IMR-90 (cell line): ENCODE measurements at regions not wholly inside any gene's neighbourhood (a gene's known extent, or its start where the extent isn't known, plus 50 kb on each side); places are given as distances from the start of the nearest gene placed in this dataset.
"Not testable (repeated sequence)": the region's sequence is repeated elsewhere in the genome, so short reads cannot be mapped to it uniquely, and the experiment has no call there.

ENCODE experiments used
- BHLHE40 ChIP-seq: fragments of 150-350 bp; IDR thresholded peaks from 2 replicates; pipeline ENCODE4 v1.6.1; 2016; ENCODE audit warnings: mild to moderate bottlenecking, low read depth, low read length
- MAZ ChIP-seq: IDR thresholded peaks from 2 replicates; pipeline ENCODE4 v1.6.1; 2012; ENCODE audit warnings: low read depth, mild to moderate bottlenecking, low read length, improper control_type of control experiment, moderate library complexity, borderline replicate concordance
- POLR2A ChIP-seq: IDR thresholded peaks from 2 replicates; pipeline ENCODE4 v1.6.1; 2012; ENCODE audit warnings: mild to moderate bottlenecking, low read depth, low read length
- RFX5 ChIP-seq: IDR thresholded peaks from 2 replicates; pipeline ENCODE4 v1.8.0; 2012; ENCODE audit warnings: low read depth, mild to moderate bottlenecking, low read length, moderate library complexity
- TF ChIP-seq, protein P1 (sequence below): conservative IDR thresholded peaks from 2 replicates; pipeline ENCODE4 v1.5.1; 2012; ENCODE audit warnings: mild to moderate bottlenecking, low read depth, low read length, improper control_type of control experiment

DNA sequence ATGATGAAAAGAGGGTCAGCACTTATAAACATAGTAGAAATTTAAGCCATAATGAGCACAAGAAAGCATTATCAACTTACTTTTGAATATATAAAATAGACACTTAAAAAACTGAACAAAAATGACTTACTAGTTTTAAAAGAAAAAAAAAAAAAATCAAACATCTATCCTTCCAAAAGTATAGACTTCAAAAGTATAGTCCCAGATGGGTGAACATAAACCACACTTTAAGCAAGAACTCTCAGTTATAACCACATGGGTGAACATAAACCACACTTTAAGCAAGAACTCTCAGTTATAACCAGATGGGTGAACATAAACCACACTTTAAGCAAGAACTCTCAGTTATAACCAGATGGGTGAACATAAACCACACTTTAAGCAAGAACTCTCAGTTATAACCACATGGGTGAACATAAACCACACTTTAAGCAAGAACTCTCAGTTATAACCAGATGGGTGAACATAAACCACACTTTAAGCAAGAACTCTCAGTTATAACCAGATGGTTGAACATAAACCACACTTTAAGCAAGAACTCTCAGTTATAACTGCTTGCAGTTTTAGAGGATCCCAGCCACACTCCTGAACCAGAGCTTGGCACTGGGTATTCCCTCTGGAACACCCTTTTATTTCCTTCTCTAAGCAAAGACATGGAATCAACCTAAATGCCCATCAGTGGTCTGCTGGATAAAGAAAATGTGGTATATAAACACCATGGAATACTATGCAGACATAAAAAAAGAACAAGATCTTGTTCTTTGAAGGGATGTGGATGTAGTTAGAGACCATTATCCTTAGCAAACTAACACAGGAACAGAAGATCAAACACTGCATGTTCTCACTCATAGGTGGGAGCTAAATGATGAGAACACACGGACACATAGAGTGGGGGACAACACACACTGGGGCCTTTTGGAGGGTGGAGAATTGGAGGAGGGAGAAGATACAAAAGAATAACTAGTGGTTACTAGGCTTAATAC lies 82.6 kb upstream of the AGAP9 start:
- TF ChIP-seq BHLHE40, RFX5, POLR2A, MAZ: not testable (repeated sequence)
- TF ChIP-seq, protein P1, sequence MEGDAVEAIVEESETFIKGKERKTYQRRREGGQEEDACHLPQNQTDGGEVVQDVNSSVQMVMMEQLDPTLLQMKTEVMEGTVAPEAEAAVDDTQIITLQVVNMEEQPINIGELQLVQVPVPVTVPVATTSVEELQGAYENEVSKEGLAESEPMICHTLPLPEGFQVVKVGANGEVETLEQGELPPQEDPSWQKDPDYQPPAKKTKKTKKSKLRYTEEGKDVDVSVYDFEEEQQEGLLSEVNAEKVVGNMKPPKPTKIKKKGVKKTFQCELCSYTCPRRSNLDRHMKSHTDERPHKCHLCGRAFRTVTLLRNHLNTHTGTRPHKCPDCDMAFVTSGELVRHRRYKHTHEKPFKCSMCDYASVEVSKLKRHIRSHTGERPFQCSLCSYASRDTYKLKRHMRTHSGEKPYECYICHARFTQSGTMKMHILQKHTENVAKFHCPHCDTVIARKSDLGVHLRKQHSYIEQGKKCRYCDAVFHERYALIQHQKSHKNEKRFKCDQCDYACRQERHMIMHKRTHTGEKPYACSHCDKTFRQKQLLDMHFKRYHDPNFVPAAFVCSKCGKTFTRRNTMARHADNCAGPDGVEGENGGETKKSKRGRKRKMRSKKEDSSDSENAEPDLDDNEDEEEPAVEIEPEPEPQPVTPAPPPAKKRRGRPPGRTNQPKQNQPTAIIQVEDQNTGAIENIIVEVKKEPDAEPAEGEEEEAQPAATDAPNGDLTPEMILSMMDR, result not testable (repeated sequence)
